Loucy (cell line): ENCODE measurements at regions not wholly inside any gene's neighbourhood (a gene's known extent, or its start where the extent isn't known, plus 50 kb on each side); places are given as distances from the start of the nearest gene placed in this dataset.

ENCODE experiments used
- H2AFZ ChIP-seq: fragments of 200-600 bp; sonication (generic); 2 replicates; pipeline ENCODE4 v1.6.0; 2016; ENCODE audit warnings: antibody characterized with exemption, mild to moderate bottlenecking, low read length, moderate library complexity
- H3F3A ChIP-seq: fragments of 200-600 bp; 2 replicates; pipeline ENCODE4 v1.6.0; 2016; ENCODE audit warnings: antibody characterized with exemption, low read depth, mild to moderate bottlenecking
- H3K27me3 ChIP-seq: fragments of 200-600 bp; sonication (generic); 2 replicates; pipeline ENCODE4 v1.6.1; 2014; ENCODE audit warnings: low read length, mild to moderate bottlenecking; ENCODE audit not compliant: insufficient read depth, poor library complexity, severe bottlenecking
- H3K36me3 ChIP-seq: fragments of 200-600 bp; sonication (generic); 2 replicates; pipeline ENCODE4 v1.6.1; 2016; ENCODE audit warnings: low read length; ENCODE audit not compliant: insufficient read depth
- H3K4me1 ChIP-seq: fragments of 200-600 bp; sonication (generic); 2 replicates; pipeline ENCODE4 v1.5.1; 2014; ENCODE audit warnings: low read length, mild to moderate bottlenecking; ENCODE audit not compliant: insufficient read depth, poor library complexity, severe bottlenecking
- H3K4me2 ChIP-seq: fragments of 200-600 bp; sonication (generic); 2 replicates; pipeline ENCODE4 v1.6.0; 2014; ENCODE audit warnings: antibody characterized with exemption, low read length, low read depth, mild to moderate bottlenecking; ENCODE audit not compliant: poor library complexity, severe bottlenecking
- H3K4me3 ChIP-seq: fragments of 200-600 bp; sonication (generic); 2 replicates; pipeline ENCODE4 v1.5.1; 2014; ENCODE audit warnings: low read length, mild to moderate bottlenecking, mixed read lengths; ENCODE audit not compliant: poor library complexity, severe bottlenecking
- H3K79me2 ChIP-seq: fragments of 200-600 bp; sonication (generic); 2 replicates; pipeline ENCODE4 v1.6.1; 2014; ENCODE audit warnings: low read length; ENCODE audit not compliant: insufficient read depth
- H3K9ac ChIP-seq: fragments of 200-600 bp; sonication (generic); 2 replicates; pipeline ENCODE4 v1.6.0; 2014; ENCODE audit warnings: mild to moderate bottlenecking, low read depth, low read length, moderate library complexity; ENCODE audit not compliant: poor library complexity, severe bottlenecking
- H3K9me2 ChIP-seq: fragments of 200-600 bp; sonication (generic); replicated peaks from 2 replicates; pipeline ENCODE4 v1.6.1; 2016; ENCODE audit warnings: low read depth, low read length, mixed read lengths
- H3K9me3 ChIP-seq: fragments of 200-600 bp; sonication (generic); 2 replicates; pipeline ENCODE4 v1.6.1; 2014; ENCODE audit warnings: mild to moderate bottlenecking, antibody characterized with exemption, low read length, low read depth; ENCODE audit not compliant: insufficient read depth
- H4K20me1 ChIP-seq: fragments of 200-600 bp; sonication (generic); 2 replicates; pipeline ENCODE4 v1.6.0; 2014; ENCODE audit warnings: antibody characterized with exemption, low read length, mild to moderate bottlenecking; ENCODE audit not compliant: insufficient read depth, poor library complexity, severe bottlenecking
- CTCF ChIP-seq: fragments of 200-600 bp; sonication (generic); conservative IDR thresholded peaks from 2 replicates; pipeline ENCODE4 v1.5.1; 2014; ENCODE audit warnings: mild to moderate bottlenecking, antibody characterized with exemption, low read length
- EZH2phosphoT487 ChIP-seq: fragments of 200-600 bp; IDR thresholded peaks from 2 replicates; pipeline ENCODE4 v1.6.1; 2018; ENCODE audit warnings: antibody characterized with exemption, mild to moderate bottlenecking, moderate library complexity, borderline replicate concordance

- Histone ChIP-seq H3K9ac (no peak overlapping the region), H3K79me2 (no peaks in the 10 kb centered on the region), H3K4me1 (peaks cover 5% of the 10 kb centered on the region), H3K9me2 (no peaks in the 10 kb centered on the region), H4K20me1 (no peaks in the 10 kb centered on the region), H3K36me3 (no peaks in the 10 kb centered on the region), H3K4me3 (no peak overlapping the region), H3K27me3 (no peaks in the 10 kb centered on the region), H3F3A (no peaks in the 10 kb centered on the region), H3K9me3 (no peaks in the 10 kb centered on the region), H2AFZ (no peak overlapping the region), H3K4me2 (no peak overlapping the region)
- TF ChIP-seq EZH2phosphoT487: no peak
- TF ChIP-seq CTCF: no peak
These were observed 226.3 kb upstream of the MPDZ start for GRCh38 chr9:13505797-13506196.

GRCh38 chr9:13503599-13503998, 224.1 kb upstream of the MPDZ start:
- H3K9me3 ChIP-seq: no peaks in the 10 kb centered on the region
- no peaks in the 10 kb centered on the region for H3K79me2 ChIP-seq
- H3K4me2 ChIP-seq: no peak overlapping the region
- TF ChIP-seq CTCF: no peak
- no peak for TF ChIP-seq EZH2phosphoT487
- H3K9ac ChIP-seq: no peak overlapping the region
- no peaks in the 10 kb centered on the region for H3K9me2 ChIP-seq
- no peaks in the 10 kb centered on the region for H3K36me3 ChIP-seq
- H4K20me1 ChIP-seq: no peaks in the 10 kb centered on the region
- H2AFZ ChIP-seq: no peak overlapping the region
- no peaks in the 10 kb centered on the region for H3F3A ChIP-seq
- no peak overlapping the region for H3K4me3 ChIP-seq
- no peaks in the 10 kb centered on the region for H3K4me1 ChIP-seq
- H3K27me3 ChIP-seq: no peaks in the 10 kb centered on the region

- TF ChIP-seq CTCF: no peak
- no peak for TF ChIP-seq EZH2phosphoT487
- H3K9ac ChIP-seq: no peak overlapping the region
- no peaks in the 10 kb centered on the region for H3K36me3 ChIP-seq
- H4K20me1 ChIP-seq: no peaks in the 10 kb centered on the region
- H3F3A ChIP-seq: no peaks in the 10 kb centered on the region
- no peaks in the 10 kb centered on the region for H3K9me3 ChIP-seq
- no peak overlapping the region for H3K4me2 ChIP-seq
- H3K4me1 ChIP-seq: no peaks in the 10 kb centered on the region
- H3K9me2 ChIP-seq: no peaks in the 10 kb centered on the region
- no peak overlapping the region for H3K4me3 ChIP-seq
- H2AFZ ChIP-seq: no peak overlapping the region
- no peaks in the 10 kb centered on the region for H3K79me2 ChIP-seq
- H3K27me3 ChIP-seq: no peaks in the 10 kb centered on the region
These were observed 223.0 kb upstream of the MPDZ start for GRCh38 chr9:13502484-13502883.
